Adrenal gland (tissue), 5 donors: ENCODE measurements at regions not wholly inside any gene's neighbourhood (a gene's known extent, or its start where the extent isn't known, plus 50 kb on each side); places are given as distances from the start of the nearest gene placed in this dataset.

Experiments
- POLR2A ChIP-seq, 2 donors: fragments of 450-650 bp; IDR thresholded peaks; one replicate each; pipeline ENCODE4 v1.6.1; 2017; ENCODE audit warnings: antibody characterized with exemption in 2 of 2, mild to moderate bottlenecking in 2 of 2, moderate library complexity in 1 of 2
- TF ChIP-seq, protein P1 (sequence below), 6 experiments: fragments of 450-650 bp in 4 of 6; fragments of 200-600 bp in 2 of 6; sonication (generic) in 1 of 6; IDR thresholded peaks; 1 replicate in 5 of 6; 2 replicates in 1 of 6; pipeline versions ENCODE4 v1.5.1 to v1.8.0; 2016 to 2021; ENCODE audit warnings: antibody characterized with exemption in 6 of 6, mild to moderate bottlenecking in 2 of 6, moderate library complexity in 1 of 6
- donor health status: DM: no; HTN: no; CAD: no.

GRCh38 chr17:77594416-77595209, 363.9 kb upstream of the TNRC6C start:
- TF ChIP-seq, protein P1, sequence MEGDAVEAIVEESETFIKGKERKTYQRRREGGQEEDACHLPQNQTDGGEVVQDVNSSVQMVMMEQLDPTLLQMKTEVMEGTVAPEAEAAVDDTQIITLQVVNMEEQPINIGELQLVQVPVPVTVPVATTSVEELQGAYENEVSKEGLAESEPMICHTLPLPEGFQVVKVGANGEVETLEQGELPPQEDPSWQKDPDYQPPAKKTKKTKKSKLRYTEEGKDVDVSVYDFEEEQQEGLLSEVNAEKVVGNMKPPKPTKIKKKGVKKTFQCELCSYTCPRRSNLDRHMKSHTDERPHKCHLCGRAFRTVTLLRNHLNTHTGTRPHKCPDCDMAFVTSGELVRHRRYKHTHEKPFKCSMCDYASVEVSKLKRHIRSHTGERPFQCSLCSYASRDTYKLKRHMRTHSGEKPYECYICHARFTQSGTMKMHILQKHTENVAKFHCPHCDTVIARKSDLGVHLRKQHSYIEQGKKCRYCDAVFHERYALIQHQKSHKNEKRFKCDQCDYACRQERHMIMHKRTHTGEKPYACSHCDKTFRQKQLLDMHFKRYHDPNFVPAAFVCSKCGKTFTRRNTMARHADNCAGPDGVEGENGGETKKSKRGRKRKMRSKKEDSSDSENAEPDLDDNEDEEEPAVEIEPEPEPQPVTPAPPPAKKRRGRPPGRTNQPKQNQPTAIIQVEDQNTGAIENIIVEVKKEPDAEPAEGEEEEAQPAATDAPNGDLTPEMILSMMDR (IDR thresholded peaks at IDR 0.05) = no peak
- TF ChIP-seq POLR2A (IDR thresholded peaks at IDR 0.05) = no peak
